IPS-NIHi7 (cell line): ENCODE measurements at regions not wholly inside any gene's neighbourhood (a gene's known extent, or its start where the extent isn't known, plus 50 kb on each side); places are given as distances from the start of the nearest gene placed in this dataset.

Source experiments
- DNase-seq: peaks from one replicate; pipeline ENCODE4 v3.0.0; 2012; ENCODE audit warnings: mixed read lengths; ENCODE audit errors: extremely low spot score

DNA sequence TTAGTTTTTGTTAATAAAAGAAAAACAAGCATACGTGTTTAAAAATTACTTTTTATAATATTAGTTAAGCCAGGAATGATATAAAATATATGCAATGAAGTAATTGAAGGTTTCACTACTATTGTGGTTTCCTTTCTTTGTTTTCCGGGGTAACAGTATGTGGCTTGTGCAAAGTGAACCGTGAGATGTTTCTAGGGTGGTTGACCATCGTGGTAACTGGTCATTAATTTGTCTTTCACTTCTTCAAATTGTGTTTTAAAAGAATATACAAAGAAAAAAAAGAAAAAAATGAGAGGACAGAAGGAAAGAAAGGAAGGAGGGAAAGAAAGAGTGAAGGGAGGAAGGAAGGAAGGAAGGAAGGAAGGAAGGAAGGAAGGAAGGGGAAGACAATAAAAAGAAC lies 330.1 kb upstream of the CPXCR1 start:
- no peak for DNase-seq

DNA sequence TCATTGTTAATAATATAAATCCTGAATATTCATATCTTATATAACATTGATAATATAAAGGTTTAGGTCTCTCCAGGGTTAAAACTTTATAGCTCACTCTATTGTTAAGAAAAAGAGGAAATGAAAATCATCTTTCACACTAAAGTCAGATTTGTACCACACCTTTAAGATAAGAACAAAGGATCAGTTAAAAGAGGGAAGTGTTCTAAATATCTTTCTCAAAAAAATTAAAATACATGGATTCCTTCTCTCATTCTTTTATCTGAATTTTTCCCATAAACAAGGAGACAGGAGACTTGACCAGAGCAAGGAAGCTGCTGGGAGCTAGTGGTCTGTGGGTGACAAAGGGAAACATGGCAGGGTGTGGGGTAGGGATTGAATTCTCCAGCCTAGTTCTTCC lies 323.0 kb upstream of the CPXCR1 start:
- no peak for DNase-seq

DNA sequence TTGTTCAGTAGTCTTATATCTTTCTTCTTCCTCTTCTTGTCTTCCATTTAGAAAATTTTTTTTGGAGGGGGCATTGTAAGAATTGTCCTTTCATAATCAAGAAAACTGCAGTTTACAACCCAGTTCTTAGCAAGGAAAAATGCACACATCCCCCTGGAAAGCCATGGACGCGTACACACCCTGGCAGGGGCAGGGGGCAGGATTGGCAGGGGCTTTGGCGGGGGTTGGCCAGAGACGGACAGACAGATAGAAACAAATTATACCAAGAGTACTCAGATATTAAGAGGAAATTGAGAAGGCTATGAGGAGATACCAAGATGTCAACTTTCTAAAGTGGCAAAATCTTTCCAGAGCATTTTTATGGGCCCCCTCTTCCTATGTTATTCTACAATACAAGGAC lies 322.5 kb upstream of the CPXCR1 start:
- no peak for DNase-seq

- no peak for DNase-seq
These were observed 321.3 kb upstream of the CPXCR1 start for GRCh38 chrX:88425739-88426138.

DNA sequence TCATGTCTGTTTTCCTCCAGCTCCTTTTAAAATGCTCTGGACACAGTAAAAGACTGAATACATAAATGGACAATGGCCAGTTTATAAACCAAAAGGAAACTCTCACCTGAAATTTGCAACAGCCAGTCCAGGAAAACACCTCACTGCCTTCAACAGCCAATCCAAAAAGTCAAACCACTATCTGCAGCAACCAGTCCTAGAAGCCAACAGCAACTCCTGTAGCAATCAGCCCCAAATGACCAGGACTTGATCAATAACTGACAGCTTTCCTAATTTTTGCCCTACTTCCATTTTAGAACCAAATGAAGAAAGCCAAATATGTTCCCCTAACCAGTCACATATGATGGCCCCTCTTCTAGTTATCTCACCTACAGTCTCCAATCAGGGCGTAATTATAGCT lies 309.5 kb upstream of the CPXCR1 start:
- DNase-seq: no peak

GRCh38 chrX:88438209-88438608 lies 308.8 kb upstream of the CPXCR1 start:
- no peak for DNase-seq

DNA sequence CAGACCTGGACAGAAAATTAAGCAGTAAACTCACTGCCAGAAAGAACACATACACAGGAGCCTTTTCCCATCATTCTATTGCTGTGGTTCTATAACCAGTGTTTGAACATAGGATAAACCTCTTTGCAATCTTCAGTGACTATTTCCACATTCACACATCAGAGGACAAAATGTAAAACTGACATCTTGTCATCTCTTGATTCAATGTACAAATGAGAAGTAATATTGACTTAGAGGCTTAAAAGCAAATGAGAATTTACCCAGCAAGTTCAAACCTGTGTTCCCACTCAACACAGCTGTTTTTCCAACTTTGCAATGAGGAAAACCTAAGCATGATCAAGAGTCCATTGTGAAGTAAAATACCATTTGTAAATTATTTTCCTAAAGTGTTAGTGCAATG lies 307.1 kb upstream of the CPXCR1 start:
- no peak for DNase-seq
